Daoy (cell line): ENCODE measurements at regions not wholly inside any gene's neighbourhood (a gene's known extent, or its start where the extent isn't known, plus 50 kb on each side); places are given as distances from the start of the nearest gene placed in this dataset.

Experiments used
- DNase-seq: peaks from one replicate; pipeline ENCODE4 v3.0.0-alpha.2; 2015; ENCODE audit warnings: low read depth

DNA sequence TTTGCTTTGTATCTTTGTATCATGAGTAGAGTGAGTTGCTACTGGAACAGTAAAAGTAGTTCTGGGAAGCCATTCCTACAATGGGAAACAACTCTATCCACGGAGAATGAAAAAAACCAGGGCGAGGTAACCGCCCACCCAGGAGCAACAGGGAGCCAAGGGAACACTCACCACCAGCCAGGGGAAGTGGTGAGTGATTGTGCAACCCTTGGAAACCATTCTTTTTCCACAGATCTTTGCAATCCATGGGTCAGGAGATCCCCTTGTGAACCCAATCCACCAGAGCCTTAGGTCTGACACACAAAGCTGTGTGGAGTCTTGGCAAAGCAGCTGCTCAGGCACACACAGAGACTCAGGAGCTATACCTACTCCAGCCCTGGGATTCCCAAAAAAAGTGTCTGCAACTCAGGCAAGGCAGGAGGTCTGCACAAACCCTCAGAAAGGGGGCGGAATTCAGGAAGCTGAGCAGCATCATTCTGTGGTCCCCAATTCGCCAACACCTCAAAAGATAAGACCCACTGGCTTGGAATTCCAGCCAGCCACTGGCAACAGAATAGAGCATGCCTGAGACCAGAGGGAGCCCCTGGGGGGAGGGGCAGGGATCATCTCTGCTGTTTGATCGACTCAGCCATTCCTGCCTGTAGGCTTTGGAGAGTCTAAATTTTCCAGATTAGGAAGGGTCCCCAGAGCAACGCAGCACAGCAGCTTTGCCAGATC lies 52.1 kb upstream of the PPFIA2 start:
- peak; percentile 15 for DNase-seq

DNA sequence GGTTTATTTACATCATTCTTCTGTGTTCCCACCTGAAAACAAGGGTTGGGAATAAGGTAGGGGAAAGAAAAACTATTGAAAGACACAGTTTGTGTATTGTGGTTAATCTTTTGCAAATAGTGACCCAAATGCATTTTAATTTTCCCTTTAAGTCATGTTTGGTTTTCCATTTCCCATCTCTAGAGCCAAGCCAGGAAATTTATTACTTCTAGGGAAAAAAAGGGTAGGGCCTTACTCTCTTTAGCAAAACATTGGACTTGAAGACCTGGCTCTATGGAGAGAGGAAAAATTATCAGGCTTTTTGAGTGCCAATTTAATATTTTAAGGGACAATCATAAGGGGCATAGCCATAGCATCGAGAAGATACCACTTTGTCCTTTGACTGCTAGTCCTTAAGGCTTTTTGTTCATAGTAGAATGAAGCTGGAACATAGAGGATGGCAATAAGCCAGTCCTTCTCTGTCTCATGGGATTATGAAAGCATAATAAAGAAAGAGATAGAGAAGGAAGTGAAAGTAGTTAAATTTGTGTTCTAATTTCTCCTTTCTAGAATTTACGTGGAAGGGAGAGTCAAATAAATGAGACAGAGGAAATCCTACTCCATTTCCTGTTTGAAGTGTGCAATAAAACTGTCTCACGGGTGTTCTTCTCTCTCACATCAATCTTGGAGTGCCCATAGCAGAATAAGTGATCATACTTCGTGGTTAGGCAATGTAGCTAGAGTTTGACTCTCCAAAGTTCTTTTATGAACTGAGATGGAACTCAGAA lies 50.9 kb upstream of the PPFIA2 start:
- no peak for DNase-seq

DNA sequence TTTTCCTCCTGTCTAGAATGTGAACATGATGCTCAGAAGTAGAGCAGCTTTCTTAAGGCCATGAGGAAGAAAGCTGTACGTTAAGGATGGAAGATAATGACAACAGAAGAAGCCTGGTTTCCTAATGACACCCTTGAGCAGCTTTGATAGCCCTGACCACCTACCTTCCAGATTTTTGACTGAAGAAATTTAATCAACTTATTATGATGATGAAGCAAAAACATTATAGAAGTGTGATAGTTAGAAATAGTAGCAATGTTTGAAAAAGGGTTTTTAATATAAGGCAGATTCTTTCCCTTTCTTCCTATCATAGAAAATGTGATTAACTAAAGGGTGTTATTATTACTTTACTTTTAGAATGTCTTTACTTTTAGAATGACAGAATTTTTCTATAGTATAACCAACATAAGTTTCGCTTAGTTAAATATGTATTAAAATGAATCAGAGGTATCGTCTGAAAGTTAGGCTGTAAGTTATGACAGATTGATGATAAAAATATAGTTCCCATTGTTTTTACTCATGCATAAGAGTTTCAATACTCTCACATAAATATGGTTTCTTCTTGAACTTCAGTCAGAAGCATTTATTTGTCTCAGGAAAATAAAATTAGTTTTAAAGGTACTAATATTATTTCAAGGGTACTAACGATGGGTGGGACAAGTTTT lies 50.1 kb upstream of the PPFIA2 start:
- DNase-seq = no peak
